NCI-H1930 (cell line): ENCODE measurements at regions not wholly inside any gene's neighbourhood (a gene's known extent, or its start where the extent isn't known, plus 50 kb on each side); places are given as distances from the start of the nearest gene placed in this dataset.
"Not testable (repeated sequence)": the region's sequence is repeated elsewhere in the genome, so short reads cannot be mapped to it uniquely, and the experiment has no call there.

Experiments
- DNase-seq, 2 experiments: peaks; one replicate each; lab custom pipeline; 2025; lab: John Stamatoyannopoulos, UW

DNA sequence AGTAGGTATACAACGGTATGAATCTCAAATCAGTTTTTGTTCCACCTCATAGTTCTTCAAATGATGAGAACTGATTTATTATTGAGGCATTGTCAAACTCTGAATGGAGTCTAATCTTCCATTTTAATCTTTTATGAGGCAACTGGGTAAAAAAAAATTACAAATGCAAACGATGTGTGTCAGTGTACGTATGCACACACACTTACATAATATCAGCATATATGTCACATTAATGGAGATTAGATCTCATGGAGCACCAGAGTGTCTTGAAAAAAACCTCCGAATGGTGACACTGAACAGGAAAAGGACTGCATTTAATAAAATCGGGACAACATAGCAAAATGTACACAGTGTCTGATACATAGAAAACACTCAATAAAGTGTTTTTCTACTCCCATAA lies 842.7 kb downstream of the EFNB2 start:
- no peak for DNase-seq

DNA sequence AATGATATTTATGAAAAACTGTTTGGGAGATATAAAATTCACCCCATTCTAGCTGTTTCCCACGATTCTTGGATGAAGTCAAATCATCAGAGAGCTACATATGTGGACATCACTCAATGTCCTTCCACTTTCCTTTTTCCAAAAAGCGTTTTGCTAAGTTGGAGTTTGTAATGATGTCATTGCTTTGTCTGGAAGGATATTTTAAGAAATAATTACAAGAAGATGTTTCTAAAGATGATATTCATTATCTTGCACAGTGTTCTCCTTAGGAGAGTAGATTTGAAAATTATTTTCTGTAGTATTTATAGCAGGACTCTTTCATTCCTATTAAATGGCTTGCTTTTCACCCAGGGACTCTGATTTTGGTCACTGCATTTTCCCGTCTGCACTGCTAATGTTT lies 851.2 kb downstream of the EFNB2 start:
- DNase-seq: no peak

DNA sequence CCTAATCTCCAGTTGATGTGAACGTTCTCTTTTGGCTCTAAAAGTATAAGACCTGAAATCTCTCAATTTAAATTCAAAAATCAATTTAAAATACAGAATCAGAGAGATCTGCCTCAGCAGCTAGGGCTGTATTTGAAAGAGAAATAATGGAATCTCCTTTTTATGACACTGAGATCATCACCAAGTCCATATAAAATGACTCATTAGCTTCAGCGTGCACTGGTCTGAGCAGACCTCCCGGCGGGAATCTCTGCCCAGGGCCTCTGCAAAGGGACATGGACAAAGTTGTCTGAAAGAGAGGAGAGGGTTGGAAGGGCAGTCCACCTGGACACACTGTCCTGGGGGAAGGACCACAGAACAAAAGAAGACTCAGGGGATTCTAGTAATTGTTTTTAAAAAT lies 855.6 kb downstream of the EFNB2 start:
- DNase-seq: no peak

DNA sequence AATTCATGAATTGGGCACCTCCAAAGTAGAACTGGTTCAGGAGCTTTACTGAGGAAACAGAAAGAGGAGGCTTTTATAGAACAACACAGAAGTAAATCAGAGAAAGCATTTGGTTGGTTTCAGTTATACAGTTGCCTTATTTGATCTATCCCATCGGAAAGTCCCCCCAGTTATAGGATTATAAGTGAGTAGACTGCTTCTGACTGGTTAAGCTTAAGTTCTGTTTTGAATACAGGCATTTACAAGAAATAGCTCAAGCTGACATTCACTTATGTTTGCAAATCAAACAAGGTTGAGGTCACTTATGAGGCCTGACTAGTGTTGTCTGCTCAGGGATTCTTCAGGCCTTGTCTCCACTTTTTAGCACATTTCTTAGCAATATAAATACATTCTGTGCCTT lies 857.4 kb downstream of the EFNB2 start:
- no peak for DNase-seq

DNA sequence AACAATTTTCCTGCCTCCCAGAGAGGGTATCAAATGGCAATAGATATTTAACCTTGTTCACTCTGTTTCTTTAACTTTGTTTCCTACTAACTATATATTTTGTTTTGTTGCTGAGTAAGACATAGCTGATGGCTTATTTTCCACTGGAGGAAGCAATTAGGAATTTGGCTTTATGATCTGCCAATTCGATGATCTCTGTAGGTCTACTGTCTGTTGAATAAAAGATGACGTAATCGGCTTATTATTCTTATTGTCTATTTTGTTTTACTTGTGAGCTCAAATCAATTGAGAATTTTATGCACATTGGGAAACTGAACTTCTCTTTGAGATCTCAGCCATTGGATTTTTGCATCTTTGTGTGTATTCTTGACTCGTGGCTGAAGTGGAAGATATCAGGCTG lies 862.6 kb downstream of the EFNB2 start:
- DNase-seq: no peak

DNA sequence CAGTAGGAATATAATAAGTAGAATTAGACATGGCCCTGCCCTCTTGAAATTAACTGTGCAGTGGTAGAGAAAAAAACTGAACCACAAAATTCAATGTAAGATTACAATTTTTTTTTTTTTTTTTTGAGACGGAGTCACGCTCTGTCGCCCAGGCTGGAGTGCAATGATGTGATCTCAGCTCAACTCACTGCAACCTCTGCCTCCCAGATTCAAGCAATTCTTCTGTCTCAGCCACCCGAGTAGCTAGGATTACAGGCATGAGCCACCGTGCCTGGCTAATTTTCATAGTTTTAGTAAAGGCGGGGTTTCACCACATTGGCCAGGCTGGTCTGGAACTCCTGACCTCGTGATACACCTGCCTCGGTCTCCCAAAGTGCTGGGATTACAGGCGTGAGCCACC lies 864.3 kb downstream of the EFNB2 start:
- not testable (repeated sequence) for DNase-seq

DNA sequence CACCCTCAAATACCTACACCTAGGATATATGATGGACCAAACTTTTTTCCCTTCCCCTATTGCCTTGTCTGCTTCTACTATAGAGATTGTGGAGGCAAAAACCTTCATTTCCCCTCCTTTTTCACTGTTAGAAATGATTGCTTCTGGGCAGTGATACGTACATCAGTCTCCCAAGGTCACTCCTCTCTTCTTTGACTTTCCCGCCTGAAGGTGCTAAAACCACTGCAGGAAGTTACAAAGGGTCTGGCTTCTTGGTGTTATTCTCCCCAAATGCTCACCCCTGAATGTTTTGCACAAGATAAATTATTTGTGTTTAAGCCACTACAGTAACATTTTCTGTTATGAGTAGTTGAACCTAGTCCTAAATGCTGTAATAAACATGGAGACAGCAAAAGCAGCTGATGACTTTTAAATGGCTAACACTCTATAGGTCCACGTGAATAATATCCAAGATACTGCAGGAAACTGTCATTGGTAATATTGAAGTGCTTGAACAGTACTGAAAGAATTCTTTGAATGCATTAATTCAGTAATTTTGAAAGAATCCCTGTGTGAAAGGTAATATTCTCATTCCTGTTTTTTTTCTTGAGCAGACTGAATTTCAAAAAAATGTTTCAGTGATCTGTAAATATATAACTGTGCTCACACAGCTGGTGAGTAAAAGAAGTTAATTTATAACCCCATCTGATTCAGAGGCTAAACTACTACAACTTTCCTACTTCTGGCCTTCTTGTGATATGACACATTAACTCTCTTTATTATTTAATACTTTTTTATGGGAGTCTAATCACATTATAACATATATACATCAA lies 865.1 kb downstream of the EFNB2 start:
- DNase-seq: no peak

DNA sequence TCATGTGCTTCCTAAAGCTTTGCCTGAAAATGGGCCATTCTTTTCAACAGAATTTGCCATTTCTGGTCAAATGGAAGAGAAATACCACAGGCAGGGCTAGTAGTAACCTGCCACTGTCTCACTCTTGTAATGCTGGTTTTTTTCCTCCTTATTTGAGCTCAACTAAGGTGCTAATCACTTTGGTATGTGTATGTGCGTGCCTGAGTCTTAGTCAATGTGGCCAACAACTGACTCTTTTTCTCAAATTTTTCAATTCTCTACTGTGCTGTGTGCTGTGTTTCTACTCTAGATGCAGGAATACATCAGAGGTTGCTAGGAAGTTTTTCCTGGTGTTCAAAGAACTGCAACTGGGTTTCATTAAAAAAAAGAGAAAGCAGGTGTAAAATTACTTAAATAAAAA lies 870.2 kb downstream of the EFNB2 start:
- no peak for DNase-seq

DNA sequence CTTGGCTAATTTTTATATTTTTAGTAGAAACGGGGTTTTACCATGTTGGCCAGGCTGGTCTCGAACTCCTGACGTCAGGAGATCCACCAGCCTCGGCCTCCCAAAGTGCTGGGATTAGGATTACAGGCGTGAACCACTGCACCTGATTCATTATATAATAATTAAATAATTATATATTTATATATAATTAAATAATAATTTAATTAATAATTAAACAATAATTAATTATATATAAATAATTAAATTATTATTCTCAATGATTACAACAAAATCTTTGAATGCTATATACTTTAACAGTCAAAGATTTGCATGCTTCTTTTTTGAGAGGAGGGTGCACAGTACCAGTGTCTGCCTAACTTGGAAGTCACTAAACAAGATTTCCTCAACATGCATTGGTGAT lies 872.3 kb downstream of the EFNB2 start:
- DNase-seq: no peak

DNA sequence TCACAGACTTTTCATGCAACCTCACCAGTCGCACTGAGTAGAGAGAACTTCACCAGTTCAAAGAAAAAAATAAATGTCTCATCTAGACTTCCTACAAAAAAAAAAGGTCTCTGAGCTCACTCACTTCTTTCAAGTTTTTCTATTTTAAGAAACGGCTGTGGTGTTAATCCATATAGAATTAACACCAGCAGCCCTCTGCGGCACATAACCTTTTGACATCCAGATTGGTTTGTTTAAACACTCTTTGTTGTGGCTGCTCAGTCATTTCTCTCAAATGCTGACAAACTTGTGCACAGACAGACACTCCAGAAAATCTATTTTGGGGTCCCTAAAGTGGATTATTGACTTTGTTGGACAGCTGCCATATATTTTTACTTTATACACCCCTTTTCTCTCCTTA lies 874.9 kb downstream of the EFNB2 start:
- no peak for DNase-seq

DNA sequence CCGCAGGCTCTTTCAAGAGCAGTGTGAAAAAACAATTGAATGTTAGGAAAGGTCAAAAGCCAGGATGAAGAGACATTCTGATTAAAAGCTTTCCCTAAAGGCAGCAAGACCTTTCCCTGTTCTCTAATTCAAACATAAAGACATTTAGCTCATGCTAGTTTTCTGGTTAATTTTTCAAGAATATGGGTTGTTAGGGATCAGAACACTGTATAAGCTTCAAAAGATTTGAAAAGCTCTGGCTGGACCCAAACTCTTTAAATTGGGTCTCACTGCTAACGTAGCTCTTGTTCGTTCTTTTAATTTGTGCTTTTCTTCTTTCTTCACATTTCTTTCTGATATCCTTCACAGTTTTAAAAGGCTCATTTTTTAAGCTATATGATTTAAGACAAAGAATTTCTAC lies 877.0 kb downstream of the EFNB2 start:
- no peak for DNase-seq

DNA sequence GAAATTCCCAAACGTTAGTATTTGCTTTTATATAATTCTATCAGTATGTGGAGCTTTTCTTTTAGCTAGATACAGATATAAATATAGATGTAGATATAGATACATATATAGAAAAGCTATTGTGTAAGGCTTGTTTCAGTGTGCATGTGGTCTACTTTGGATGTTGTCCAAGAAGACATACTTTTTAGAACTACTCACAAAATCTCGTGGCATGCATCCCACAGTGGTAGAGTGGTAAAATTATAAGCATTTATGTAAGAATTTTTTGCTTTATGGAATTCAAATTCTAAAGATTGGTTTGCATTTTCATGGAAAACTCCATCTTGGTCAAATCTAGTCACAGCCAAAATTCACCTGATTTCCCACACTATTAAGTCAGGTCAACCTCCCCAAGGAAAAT lies 880.4 kb downstream of the EFNB2 start:
- no peak for DNase-seq

DNA sequence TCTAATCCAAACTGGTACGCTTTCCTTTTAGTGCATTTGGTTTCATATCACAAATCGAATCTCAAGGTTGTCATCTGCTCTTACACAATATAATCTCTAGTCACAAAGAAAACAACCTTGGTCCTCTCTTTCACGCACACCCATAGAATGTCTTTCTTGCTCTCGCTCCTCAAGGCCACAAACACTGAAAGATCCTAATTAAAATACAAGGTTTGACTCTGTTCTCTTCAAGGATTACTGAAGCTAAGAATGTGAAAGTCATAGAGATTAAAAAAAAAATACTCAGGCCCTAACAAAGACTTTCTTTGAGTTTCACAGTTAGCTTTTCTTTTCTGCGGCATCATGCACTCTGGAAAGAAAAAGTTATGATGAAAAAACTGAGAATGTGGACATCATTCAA lies 891.5 kb downstream of the EFNB2 start:
- no peak for DNase-seq

DNA sequence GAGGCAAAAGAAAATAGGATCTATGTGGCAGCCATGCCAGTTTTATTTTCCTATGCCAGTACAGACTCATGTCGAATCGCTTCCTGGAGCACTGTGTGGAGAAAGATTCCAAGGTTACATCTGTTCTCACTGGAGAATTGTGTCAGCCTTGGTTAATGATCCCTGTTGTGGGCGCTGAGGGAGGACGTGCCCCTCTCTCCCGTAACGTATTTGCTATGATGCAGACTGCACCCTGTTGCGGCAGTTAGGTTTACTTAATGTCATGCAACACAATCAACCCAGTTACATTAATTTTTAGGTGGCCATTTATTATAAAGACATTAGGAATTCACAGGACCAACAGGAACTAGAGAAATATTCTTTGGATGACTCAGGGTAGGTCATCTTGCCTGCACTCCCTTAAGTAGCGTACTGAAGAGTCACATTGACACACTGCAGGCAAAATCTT lies 892.9 kb downstream of the EFNB2 start:
- no peak for DNase-seq

DNA sequence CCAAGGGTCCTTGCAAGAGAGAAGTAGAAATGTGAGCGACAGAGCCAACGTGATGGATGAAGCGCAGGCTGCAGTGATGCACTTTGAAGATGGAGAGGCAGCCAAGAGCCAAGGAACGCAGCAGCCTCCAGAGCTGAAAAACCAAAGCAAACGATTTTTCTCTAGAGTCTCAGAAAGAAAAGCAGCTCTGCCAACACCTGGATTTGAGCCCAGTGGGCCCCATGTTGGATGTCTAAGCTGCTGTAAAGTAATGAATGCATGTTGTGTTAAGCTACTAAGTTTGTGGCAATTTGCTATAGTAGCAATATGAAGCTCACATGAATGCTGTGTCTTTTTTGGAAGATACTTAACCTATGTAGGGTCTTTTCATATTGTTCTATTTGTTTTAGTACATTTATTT lies 894.3 kb downstream of the EFNB2 start:
- DNase-seq: no peak

DNA sequence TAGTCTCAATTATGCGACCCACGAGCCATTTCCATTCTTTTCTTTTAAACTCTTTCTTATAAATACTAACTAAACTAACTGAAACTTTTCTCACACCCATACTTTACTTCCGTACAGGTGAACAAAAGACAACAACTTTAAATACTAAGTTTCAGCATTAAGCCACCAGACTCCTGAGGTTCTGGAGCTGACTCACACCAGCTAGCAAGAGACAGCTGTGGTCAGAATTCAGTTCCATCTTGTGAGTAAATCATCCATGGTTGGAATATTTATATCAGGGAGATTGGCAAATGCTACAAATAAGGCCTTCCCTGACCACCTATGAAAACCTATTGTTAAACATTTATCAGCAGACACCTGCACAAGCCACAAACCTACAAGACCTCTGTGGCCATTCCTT lies 897.0 kb downstream of the EFNB2 start:
- no peak for DNase-seq

DNA sequence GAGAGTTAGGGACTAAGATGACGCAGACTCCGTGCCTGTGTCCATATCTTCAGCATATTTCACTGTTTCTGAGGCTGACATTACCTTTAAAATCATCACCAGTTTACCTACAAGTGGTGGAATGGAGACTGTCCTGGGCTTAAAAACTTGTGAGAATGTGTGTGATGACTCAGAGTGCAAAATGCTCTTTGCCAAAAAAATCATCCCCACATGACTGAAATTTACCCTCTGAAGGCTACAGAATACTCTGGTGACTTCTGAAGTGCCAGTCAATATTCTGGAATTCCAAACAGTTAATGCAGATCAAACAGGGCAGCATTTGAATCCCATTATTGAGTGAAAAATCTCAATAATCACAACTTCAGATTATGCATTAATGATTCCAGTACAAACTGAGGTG lies 901.4 kb downstream of the EFNB2 start:
- no peak for DNase-seq

DNA sequence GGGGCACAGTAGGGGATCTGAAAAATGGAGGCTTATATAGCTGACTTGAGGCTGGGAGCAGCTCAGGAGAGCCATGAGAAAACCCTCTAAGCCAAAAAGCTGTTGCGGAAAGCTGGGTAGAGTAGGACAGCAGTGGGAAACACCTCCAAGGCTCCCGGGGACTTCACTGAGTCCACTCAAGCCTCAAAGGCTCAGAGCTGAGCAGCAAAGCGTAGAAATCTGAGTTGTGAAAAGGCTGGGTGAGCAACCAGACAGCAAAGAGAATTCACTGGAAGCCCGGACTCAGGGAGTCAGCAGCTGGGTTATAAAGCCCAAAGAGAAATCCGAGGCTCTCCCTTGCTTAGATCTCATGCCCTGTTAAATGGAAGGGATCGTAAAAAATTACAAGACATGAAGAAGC lies 905.0 kb downstream of the EFNB2 start:
- DNase-seq: no peak

DNA sequence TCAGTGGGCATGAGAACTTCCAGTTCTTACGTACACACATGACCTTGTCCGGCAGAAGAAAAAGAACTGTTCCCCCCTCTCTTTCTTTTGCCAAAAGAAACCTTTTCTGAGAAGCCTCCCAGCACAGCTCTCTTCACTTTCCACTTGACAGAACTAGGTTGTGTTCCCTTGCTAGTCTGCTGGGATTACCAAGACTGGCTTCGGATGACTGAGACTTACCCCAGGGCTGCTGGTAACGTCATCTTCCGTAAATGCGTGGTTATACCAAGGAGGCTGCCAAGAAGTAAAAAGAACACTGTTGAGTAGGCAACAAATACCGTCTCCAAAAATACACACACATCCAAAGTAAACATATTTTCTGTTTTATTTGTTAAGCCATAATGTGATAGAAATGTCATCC lies 908.2 kb downstream of the EFNB2 start:
- DNase-seq: no peak

DNA sequence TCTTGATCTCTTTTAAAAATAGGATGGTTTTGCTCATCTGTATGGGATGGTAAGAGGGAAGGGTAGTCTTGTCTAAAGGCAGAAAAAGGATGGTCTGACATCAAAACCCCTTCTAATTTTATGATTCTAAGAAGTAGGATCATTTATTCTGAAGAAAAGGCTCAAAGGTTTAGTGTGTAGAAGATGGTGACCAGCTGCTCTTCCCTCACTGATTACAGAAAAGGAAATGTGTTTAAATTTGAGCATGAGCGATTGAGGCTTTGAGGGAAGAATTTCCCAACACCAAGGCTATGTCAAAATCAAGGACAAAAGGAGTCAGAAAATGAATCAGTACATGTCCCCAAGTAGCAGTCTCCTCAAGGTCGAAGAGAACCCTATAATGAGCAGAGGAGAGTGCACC lies 909.8 kb downstream of the EFNB2 start:
- no peak for DNase-seq

DNA sequence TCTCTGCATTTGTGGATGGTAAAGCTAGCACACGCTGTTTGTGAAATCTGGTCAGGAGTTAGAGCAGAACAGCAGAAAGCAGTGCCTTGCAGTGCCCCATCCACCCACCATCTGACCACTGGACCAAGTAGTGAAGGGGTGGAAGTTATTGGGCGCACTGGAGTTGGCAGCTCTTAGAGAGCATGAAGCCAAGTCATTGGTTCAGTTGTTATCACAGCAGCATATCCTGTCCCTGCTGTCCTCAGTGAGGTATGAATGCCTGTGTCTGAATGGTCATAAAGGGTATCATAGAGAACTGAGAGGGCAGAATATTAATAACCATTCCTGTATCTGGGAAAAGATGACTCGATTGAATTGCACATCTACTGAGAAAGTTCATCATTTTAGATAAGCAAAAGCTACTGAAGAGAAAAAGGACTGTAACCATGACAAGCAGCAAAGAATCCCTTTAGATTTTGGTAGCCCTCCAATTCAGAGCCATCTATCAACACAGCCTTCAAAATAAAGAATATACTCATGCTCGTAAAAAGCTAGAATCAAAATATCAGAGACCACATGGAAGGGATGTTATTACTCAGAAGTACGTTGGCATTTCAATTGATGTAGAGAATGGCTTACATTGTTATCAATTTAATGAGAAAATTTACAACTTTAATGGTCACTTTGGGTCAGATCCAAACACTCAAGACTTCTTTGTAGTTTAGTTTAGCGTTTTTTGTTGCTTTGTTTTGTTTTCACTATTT lies 919.0 kb downstream of the EFNB2 start:
- DNase-seq: no peak

DNA sequence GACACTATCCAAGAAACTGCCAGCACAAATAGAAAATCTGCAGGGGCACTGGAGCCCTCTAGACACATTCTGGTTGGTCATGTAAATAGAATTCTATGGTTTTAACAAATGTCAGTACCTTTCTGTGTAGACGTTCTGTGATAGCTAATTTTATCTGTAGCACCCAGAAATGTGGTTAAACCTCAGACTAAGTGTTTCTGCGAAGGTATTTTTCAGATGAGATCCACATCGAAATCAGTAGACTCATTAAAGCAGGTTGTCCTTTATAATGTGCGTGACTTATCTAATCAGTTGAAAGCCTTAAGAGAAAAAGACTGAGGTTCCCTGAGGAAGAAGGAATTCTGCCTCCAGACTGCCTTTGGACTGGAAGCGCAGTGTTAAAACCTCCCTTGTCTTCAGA lies 922.9 kb downstream of the EFNB2 start:
- DNase-seq: no peak

DNA sequence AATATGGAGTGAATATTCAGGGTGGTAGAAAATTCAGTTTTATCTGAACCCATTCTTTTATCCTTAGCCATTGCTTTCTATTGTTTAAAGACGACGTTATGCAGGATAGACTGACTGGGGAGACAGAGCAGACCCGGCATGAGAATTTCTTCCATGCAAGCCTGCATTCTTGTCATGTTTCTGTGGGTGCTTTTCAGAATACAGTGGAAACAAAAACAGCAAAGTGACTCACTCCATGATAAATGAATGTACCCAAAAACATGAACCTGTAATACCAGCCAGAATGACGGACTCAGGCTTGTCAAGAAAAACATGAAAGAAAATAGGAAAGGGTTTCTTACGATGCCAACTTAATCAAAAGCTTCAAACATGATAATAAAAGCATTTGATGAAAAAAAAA lies 924.0 kb downstream of the EFNB2 start:
- DNase-seq: no peak

DNA sequence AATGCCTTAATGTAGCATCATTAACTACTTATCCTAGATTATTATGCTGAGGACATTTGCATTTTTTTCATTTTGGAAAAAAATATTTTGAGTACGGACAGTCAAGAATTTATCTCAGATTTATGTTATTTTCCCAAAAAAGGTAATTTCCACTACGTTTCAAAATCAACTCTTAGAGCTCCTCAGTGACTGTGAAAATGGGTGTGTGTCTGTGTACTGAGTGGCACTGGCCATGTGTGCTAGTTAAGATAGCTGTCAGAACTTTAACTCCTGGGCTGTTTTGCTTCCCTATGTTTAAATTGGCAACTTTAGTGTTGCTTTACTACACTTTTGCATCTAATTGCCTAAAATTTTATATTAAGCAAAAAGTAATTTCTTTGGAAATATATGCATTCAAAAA lies 927.4 kb downstream of the EFNB2 start:
- DNase-seq: no peak
